HEK293 (cell line): ENCODE measurements at regions not wholly inside any gene's neighbourhood (a gene's known extent, or its start where the extent isn't known, plus 50 kb on each side); places are given as distances from the start of the nearest gene placed in this dataset.

ENCODE experiments used
- KLF17 ChIP-seq: fragments of 450-650 bp; formaldehyde crosslinking; IDR thresholded peaks from 2 replicates; pipeline ENCODE4 v1.5.1; 2016; ENCODE audit warnings: missing biosample characterization, missing genetic modification characterization
- ZNF529 ChIP-seq: fragments of 450-650 bp; formaldehyde crosslinking; IDR thresholded peaks from 2 replicates; pipeline ENCODE4 v1.5.1; 2017; ENCODE audit warnings: missing genetic modification characterization, missing biosample characterization; ENCODE audit not compliant: insufficient replicate concordance
- ZNF701 ChIP-seq: fragments of 450-650 bp; formaldehyde crosslinking; IDR thresholded peaks from 2 replicates; pipeline ENCODE4 v1.5.1; 2016; ENCODE audit warnings: missing biosample characterization, missing genetic modification characterization

DNA sequence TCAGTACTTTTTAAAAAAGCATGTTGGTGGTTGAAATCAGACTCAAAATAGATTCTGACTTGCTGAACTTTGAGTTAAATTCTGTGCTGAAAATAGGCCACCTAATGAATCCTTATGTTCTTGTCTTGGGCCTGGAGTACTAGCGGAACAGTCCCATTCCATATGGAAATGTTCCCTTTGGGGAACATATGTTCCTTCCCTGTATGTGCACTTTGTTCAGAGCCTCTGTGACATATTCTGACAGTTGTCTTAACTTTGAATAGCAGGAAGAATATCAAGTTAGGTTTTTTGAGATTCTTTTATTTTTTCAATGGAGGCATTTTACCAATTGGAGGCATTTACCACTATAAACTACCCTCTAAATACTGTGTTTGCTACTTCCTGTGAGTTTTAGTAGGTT lies 1667.8 kb downstream of the PLA2G4A start:
- TF ChIP-seq KLF17 (tag by site-specific recombination) (no peak), ZNF529 (tag by site-specific recombination) (no peak), ZNF701 (tag by site-specific recombination) (no peak)
